CD8-positive, alpha-beta memory T cell (primary cell): ENCODE measurements at regions not wholly inside any gene's neighbourhood (a gene's known extent, or its start where the extent isn't known, plus 50 kb on each side); places are given as distances from the start of the nearest gene placed in this dataset.
A peak's percentile ranks its signal among the peaks of the same experiment; 100 is the strongest.

Experiments
- CTCF ChIA-PET: fragments of 350-600 bp; sonication (Branson Sonifier 250); formaldehyde crosslinking; loops from one replicate; lab custom pipeline; 2021; ENCODE audit warnings: antibody characterized with exemption; lab: Charles Lee
- POLR2A ChIA-PET: fragments of 350-600 bp; sonication (Branson Sonifier 250); formaldehyde crosslinking; loops from one replicate; lab custom pipeline; 2021; ENCODE audit warnings: antibody characterized with exemption; lab: Charles Lee
- DNase-seq, 5 donors: peaks; one replicate each; pipeline versions ENCODE4 v3.0.0 to v3.0.0-alpha.2; 2020 to 2022; ENCODE audit warnings: mixed read lengths in 1 of 5
- H3K27ac ChIP-seq: one replicate; pipeline ENCODE4 v1.7.0; 2013; ENCODE audit warnings: low read depth, mild to moderate bottlenecking, low read length, moderate library complexity
- H3K27me3 ChIP-seq: 2 replicates; pipeline ENCODE4 v1.7.0; 2013; ENCODE audit warnings: low read length, mild to moderate bottlenecking; ENCODE audit not compliant: insufficient read depth, poor library complexity, severe bottlenecking
- H3K36me3 ChIP-seq: 2 replicates; pipeline ENCODE4 v1.7.0; 2013; ENCODE audit warnings: mild to moderate bottlenecking, low read length, moderate library complexity; ENCODE audit not compliant: insufficient read depth
- H3K4me1 ChIP-seq: 2 replicates; pipeline ENCODE4 v1.7.0; 2013; ENCODE audit warnings: mild to moderate bottlenecking, low read length, moderate library complexity; ENCODE audit not compliant: insufficient read depth
- H3K4me3 ChIP-seq: 2 replicates; pipeline ENCODE4 v1.7.0; 2013; ENCODE audit warnings: mild to moderate bottlenecking, low read length
- H3K9me3 ChIP-seq: 2 replicates; pipeline ENCODE4 v1.7.0; 2013; ENCODE audit warnings: mild to moderate bottlenecking, low read length
- H3K27ac Mint-ChIP-seq, 8 donors: one replicate each; pipeline ENCODE4 v1.8.0; 2020 to 2021; ENCODE audit warnings: mixed read lengths in 8 of 8, mild to moderate bottlenecking in 6 of 8, inconsistent platforms in 3 of 8, moderate library complexity in 3 of 8
- H3K27me3 Mint-ChIP-seq, 2 donors: one replicate each; pipeline ENCODE4 v1.8.0; 2020 to 2021; ENCODE audit warnings: mixed read lengths in 2 of 2, mild to moderate bottlenecking in 1 of 2, moderate library complexity in 1 of 2
- H3K36me3 Mint-ChIP-seq, 3 donors: one replicate each; pipeline ENCODE4 v1.8.0; 2020 to 2021; ENCODE audit warnings: mixed read lengths in 3 of 3, inconsistent platforms in 1 of 3, mild to moderate bottlenecking in 1 of 3
- H3K4me1 Mint-ChIP-seq, 3 donors: one replicate each; pipeline ENCODE4 v1.8.0; 2020 to 2021; ENCODE audit warnings: mixed read lengths in 3 of 3, inconsistent platforms in 1 of 3, mild to moderate bottlenecking in 1 of 3
- H3K4me3 Mint-ChIP-seq, 7 donors: one replicate each; pipeline ENCODE4 v1.8.0; 2020 to 2021; ENCODE audit warnings: mixed read lengths in 7 of 7, mild to moderate bottlenecking in 6 of 7, moderate library complexity in 4 of 7, inconsistent platforms in 2 of 7
- H3K9me3 Mint-ChIP-seq, 5 donors: one replicate each; pipeline ENCODE4 v1.8.0; 2020 to 2022; ENCODE audit warnings: mixed read lengths in 5 of 5, mild to moderate bottlenecking in 3 of 5, moderate library complexity in 2 of 5, inconsistent platforms in 1 of 5

DNA sequence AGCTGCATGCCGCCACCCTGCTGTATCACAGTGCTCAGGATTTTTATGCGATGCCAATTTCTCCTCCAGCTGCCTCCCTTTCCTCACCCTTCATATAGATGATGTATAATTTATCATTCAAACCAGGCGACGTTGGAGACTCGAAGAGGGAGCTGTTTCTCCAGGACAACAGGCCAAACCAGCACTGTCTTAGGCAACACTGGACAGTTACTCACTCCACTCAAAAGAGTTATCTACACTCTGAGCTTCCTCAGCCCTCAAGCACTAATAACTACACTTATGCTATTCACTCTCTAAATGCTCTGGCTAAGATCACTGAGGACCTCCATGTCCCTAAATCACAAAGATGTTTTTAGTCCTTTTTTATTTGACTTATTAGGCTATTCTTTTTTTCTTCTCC, 87.3 kb upstream of the RFC3 start:
- Histone ChIP-seq H3K36me3 (no peaks in the 10 kb centered on the region), H3K9me3 (no peaks in the 10 kb centered on the region), H3K4me1 (no peaks in the 10 kb centered on the region), H3K4me3 (no peak overlapping the region), H3K27me3 (no peaks in the 10 kb centered on the region), H3K27ac (no peak overlapping the region)
- peaks cover 0 to 1% of the 10 kb centered on the region in 2 donors for H3K27me3 Mint-ChIP-seq
- no peak overlapping the region for H3K4me3 Mint-ChIP-seq
- H3K36me3 Mint-ChIP-seq: no peaks in the 10 kb centered on the region
- CTCF ChIA-PET: interaction anchor here (0.6 to 1.5 kb wide), 3 partner anchors 188 to 1145 kb away, joined by 3 to 4 read pairs (median 3); partner anchors contain the start of gene PDS5B
- no peak for DNase-seq
- POLR2A ChIA-PET: no interaction called here
- no peaks in the 10 kb centered on the region for H3K9me3 Mint-ChIP-seq
- peaks cover 0 to 5% (median 0%) of the 10 kb centered on the region in 3 donors for H3K4me1 Mint-ChIP-seq
- no peak overlapping the region for H3K27ac Mint-ChIP-seq

- Mint-ChIP-seq H3K4me3 (no peak overlapping the region), H3K27ac (peak overlapping the region in 1 of 8 donors; percentile 61), H3K36me3 (no peaks in the 10 kb centered on the region), H3K9me3 (no peaks in the 10 kb centered on the region), H3K27me3 (peaks cover 1 to 3% of the 10 kb centered on the region in 2 donors), H3K4me1 (no peaks in the 10 kb centered on the region)
- Histone ChIP-seq H3K27ac (no peak overlapping the region), H3K36me3 (no peaks in the 10 kb centered on the region), H3K4me1 (no peaks in the 10 kb centered on the region), H3K4me3 (no peak overlapping the region), H3K27me3 (no peaks in the 10 kb centered on the region), H3K9me3 (no peaks in the 10 kb centered on the region)
- CTCF ChIA-PET: no interaction called here
- no peak for DNase-seq
- POLR2A ChIA-PET: no interaction called here
These were observed 82.7 kb upstream of the RFC3 start for GRCh38 chr13:33735276-33735675.

- H3K4me3 ChIP-seq: no peak overlapping the region
- H3K27me3 Mint-ChIP-seq: peaks cover 1 to 3% of the 10 kb centered on the region in 2 donors
- no peaks in the 10 kb centered on the region for H3K9me3 ChIP-seq
- no peaks in the 10 kb centered on the region for H3K36me3 Mint-ChIP-seq
- H3K9me3 Mint-ChIP-seq: no peaks in the 10 kb centered on the region
- CTCF ChIA-PET: no interaction called here
- peaks cover 13 to 19% (median 17%) of the 10 kb centered on the region in 3 donors for H3K4me1 Mint-ChIP-seq
- no peak for DNase-seq
- no peaks in the 10 kb centered on the region for H3K36me3 ChIP-seq
- POLR2A ChIA-PET: no interaction called here
- no peaks in the 10 kb centered on the region for H3K27me3 ChIP-seq
- peaks cover 14% of the 10 kb centered on the region for H3K4me1 ChIP-seq
- no peak overlapping the region for H3K27ac Mint-ChIP-seq
- H3K27ac ChIP-seq: no peak overlapping the region
- no peak overlapping the region for H3K4me3 Mint-ChIP-seq
These were observed 78.7 kb upstream of the RFC3 start for GRCh38 chr13:33739254-33739653.

DNA sequence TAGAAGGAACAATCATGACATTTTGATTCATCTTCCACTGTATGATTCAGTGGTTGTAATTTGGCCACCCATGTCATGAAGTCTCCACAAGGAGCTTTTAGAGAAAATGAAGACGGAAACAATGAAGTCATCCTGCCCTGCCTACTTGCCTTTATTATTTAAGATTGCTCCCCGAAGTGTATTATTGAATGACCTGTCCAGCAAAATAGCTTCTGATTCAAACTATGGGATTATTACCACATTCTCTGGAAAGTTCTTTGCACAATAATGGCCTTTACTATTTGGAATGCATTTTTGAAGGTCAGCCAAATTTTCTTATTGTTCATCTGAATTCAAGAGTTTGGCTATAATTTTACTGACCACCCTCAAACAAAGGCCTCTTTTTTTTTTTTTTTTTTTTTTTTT, 77.8 kb upstream of the RFC3 start:
- POLR2A ChIA-PET: no interaction called here
- no peak overlapping the region for H3K4me3 Mint-ChIP-seq
- Histone ChIP-seq H3K4me3 (no peak overlapping the region), H3K36me3 (no peaks in the 10 kb centered on the region), H3K27ac (no peak overlapping the region), H3K4me1 (peaks cover 19% of the 10 kb centered on the region), H3K9me3 (no peaks in the 10 kb centered on the region), H3K27me3 (no peaks in the 10 kb centered on the region)
- no peak for DNase-seq
- peaks cover 1 to 3% of the 10 kb centered on the region in 2 donors for H3K27me3 Mint-ChIP-seq
- H3K4me1 Mint-ChIP-seq: peaks cover 21 to 28% (median 25%) of the 10 kb centered on the region in 3 donors
- CTCF ChIA-PET: interaction anchor here (0.6 kb wide), 1 partner anchor 62 kb away, joined by 3 read pairs; no protein-coding TSS in a partner anchor
- no peak overlapping the region for H3K27ac Mint-ChIP-seq
- no peaks in the 10 kb centered on the region for H3K36me3 Mint-ChIP-seq
- H3K9me3 Mint-ChIP-seq: no peaks in the 10 kb centered on the region

DNA sequence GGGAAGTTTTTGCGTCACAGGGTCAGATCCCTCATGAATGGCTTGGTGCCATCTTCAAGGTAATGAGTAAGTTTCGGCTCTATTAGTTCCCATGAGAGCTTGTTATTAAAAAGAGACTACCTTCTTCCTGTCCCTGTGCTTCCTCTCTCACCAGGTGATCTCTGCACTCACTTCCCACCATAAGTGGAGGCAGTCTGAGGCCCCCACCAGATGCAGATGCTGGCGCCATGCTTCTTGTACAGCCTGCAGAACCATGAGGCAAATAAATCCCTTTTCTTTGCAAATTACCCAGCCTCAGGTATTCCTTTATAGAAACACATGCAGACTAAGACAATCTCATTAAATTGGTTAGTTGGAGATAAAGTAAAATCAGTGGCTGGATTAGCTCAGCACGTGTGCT, 75.6 kb upstream of the RFC3 start:
- no peak overlapping the region for H3K4me3 Mint-ChIP-seq
- POLR2A ChIA-PET: interaction anchor here (0.5 kb wide), 1 partner anchor 137 kb away, joined by 8 read pairs; no protein-coding TSS in a partner anchor
- H3K27me3 Mint-ChIP-seq: peaks cover 1 to 3% of the 10 kb centered on the region in 2 donors
- no peak for DNase-seq
- H3K36me3 ChIP-seq: no peaks in the 10 kb centered on the region
- H3K36me3 Mint-ChIP-seq: no peaks in the 10 kb centered on the region
- no peaks in the 10 kb centered on the region for H3K9me3 ChIP-seq
- H3K9me3 Mint-ChIP-seq: no peaks in the 10 kb centered on the region
- H3K27ac ChIP-seq: no peak overlapping the region
- CTCF ChIA-PET: no interaction called here
- no peaks in the 10 kb centered on the region for H3K27me3 ChIP-seq
- H3K27ac Mint-ChIP-seq: no peak overlapping the region
- H3K4me1 ChIP-seq: peaks cover 19% of the 10 kb centered on the region
- no peak overlapping the region for H3K4me3 ChIP-seq
- peaks cover 21 to 32% (median 26%) of the 10 kb centered on the region in 3 donors for H3K4me1 Mint-ChIP-seq

GRCh38 chr13:33743438-33744368, 74.2 kb upstream of the RFC3 start:
- peaks cover 21 to 32% (median 26%) of the 10 kb centered on the region in 3 donors for H3K4me1 Mint-ChIP-seq
- ChIA-PET CTCF (interaction anchor here (1.6 kb wide), 1 partner anchor 201 kb away, joined by 4 read pairs; no protein-coding TSS in a partner anchor), POLR2A (interaction anchor here (0.5 kb wide), 1 partner anchor 75 kb away, joined by 4 read pairs; no protein-coding TSS in a partner anchor)

GRCh38 chr13:33744589-33745369, 73.2 kb upstream of the RFC3 start:
- DNase-seq: no peak
- Histone ChIP-seq H3K27me3 (no peaks in the 10 kb centered on the region), H3K4me3 (no peak overlapping the region), H3K36me3 (no peaks in the 10 kb centered on the region), H3K27ac (no peak overlapping the region), H3K4me1 (peaks cover 19% of the 10 kb centered on the region), H3K9me3 (no peaks in the 10 kb centered on the region)
- POLR2A ChIA-PET: interaction anchor here (0.5 kb wide), 1 partner anchor 74 kb away, joined by 4 read pairs; no protein-coding TSS in a partner anchor
- H3K36me3 Mint-ChIP-seq: no peaks in the 10 kb centered on the region
- H3K27me3 Mint-ChIP-seq: peaks cover 0 to 1% of the 10 kb centered on the region in 2 donors
- peaks cover 21 to 32% (median 26%) of the 10 kb centered on the region in 3 donors for H3K4me1 Mint-ChIP-seq
- no peaks in the 10 kb centered on the region for H3K9me3 Mint-ChIP-seq
- H3K4me3 Mint-ChIP-seq: peak overlapping the region in 1 of 7 donors; percentile 59
- H3K27ac Mint-ChIP-seq: peak overlapping the region; percentile 34 to 89 (median 68)
- CTCF ChIA-PET: interaction anchor here (1.6 kb wide), 1 partner anchor 202 kb away, joined by 4 read pairs; no protein-coding TSS in a partner anchor

More at GRCh38 chr13:33743438-33744368, 74.2 kb upstream of the RFC3 start:
- Histone ChIP-seq H3K9me3 (no peaks in the 10 kb centered on the region), H3K27me3 (no peaks in the 10 kb centered on the region), H3K36me3 (no peaks in the 10 kb centered on the region), H3K4me3 (no peak overlapping the region), H3K27ac (no peak overlapping the region), H3K4me1 (peaks cover 19% of the 10 kb centered on the region)
- no peaks in the 10 kb centered on the region for H3K36me3 Mint-ChIP-seq
- H3K27ac Mint-ChIP-seq: peak overlapping the region; percentile 50 to 89 (median 78)
- H3K27me3 Mint-ChIP-seq: peaks cover 0 to 1% of the 10 kb centered on the region in 2 donors
- DNase-seq: peak in 3 of 5 donors; percentile 6 to 48 (median 31)
- H3K9me3 Mint-ChIP-seq: no peaks in the 10 kb centered on the region
- peak overlapping the region in 6 of 7 donors; percentile 1 to 81 (median 58) for H3K4me3 Mint-ChIP-seq
